KBM-7 (cell line): ENCODE measurements at regions not wholly inside any gene's neighbourhood (a gene's known extent, or its start where the extent isn't known, plus 50 kb on each side); places are given as distances from the start of the nearest gene placed in this dataset.

ENCODE experiments used
- DNase-seq: peaks from one replicate; pipeline ENCODE4 v3.0.0-alpha.2; 2015
- in situ Hi-C: fragments of 300-500 bp; cut with MboI; formaldehyde crosslinking; loops from 2 replicates; pipeline ENCODE4 v1.14.3; 2020; ENCODE audit warnings: low sequenced_read_pairs, low pct_unique_long_range_greater_than_20kb, mixed read lengths

DNA sequence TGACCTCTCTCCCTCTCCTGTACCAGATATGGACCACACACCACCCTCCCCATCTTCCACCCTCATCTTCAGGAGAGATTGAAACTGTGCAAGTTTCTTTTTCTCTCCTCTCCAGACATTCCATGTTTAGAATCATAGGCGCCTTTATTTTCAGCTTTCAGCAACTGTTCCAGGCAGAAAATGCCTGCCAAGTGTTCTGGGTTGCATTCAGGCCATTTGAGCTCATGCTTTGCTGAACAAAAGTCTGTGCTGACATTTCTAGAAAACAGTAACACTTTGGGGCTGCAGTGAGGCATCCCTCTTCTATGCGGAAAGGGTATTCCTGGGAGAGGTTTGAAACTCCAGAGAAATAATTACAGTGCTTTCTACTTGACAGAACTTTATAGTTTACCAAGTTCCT, 361.7 kb downstream of the GPAM start:
- in situ Hi-C loops = no loop called here
- no peak for DNase-seq

DNA sequence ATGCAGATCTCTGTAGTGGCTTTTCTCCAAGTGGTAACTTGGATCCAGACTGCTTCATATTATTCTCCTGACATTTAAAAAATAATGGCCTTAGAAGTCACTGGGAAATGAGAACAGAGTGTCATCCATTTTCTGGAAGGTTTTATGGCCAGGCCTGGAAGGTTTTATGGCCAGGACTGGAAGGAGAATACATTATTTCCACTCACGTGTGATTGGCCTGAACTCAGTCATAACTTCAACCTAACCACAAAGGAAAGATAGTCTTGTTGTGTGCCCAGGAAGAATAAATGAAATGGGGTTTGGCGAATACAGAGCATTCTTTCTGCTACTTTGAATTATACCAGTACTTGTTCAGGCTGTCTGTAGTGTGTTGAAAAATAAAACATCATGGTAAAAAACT, 360.9 kb downstream of the GPAM start:
- in situ Hi-C loops = no loop called here
- no peak for DNase-seq

DNA sequence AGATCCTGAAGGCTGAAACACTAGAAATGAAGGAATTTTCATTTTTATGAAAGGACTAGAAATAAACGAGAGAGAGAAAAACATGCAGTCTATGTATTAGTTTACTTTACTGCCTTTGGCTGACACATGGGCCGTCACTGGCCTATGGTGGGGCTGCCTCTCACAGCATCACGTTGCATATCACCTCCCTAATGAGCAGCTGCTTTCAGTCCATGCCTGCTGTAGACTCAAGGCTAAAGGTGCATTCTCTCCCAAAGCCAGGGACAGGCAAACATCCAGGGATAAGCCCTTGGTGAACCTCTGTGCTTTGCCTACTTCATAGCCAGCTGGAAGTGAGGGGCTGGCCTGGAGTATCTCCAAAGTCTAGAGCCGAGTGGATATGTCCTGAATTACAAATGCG, 359.4 kb downstream of the GPAM start:
- no peak for DNase-seq
- in situ Hi-C loops = no loop called here

DNA sequence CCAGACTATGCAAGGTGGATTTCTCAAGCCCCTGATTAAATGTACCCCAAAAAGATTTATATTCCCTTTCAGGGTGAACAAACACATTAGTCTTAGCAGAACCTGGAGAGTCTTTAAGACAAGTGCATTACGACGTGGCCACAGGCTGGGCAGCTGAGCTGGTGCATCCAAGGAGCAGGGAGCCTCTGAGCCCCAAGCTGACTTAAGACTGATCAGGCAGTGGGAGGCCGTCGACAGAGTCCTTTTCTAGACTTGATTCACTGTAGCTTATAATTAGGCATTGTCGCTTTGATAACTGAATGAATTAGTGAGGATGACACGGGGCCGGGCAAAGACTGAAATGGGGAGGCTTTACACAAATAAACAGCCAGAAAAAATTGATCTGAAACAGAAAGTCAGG, 353.2 kb downstream of the GPAM start:
- no peak for DNase-seq
- in situ Hi-C loops = no loop called here

DNA sequence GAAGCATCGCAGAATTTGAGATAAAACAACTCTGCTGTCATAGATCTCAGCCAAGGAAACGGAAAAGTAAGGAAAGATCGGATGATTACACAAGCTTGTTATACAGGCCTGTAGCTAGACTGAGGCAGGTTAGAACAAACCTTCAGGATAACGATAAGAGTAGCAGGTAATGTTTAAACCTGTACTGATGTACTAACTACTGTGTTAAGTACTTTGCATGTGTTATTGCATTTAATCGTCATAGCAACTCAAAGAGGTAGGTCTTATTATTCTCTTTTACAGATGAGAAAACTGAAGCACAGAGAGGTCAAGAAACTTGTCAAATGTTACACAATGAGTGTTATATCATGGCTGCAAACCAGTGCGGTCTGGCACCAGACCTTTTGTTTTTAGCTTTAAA, 352.5 kb downstream of the GPAM start:
- in situ Hi-C loops = no loop called here
- no peak for DNase-seq

DNA sequence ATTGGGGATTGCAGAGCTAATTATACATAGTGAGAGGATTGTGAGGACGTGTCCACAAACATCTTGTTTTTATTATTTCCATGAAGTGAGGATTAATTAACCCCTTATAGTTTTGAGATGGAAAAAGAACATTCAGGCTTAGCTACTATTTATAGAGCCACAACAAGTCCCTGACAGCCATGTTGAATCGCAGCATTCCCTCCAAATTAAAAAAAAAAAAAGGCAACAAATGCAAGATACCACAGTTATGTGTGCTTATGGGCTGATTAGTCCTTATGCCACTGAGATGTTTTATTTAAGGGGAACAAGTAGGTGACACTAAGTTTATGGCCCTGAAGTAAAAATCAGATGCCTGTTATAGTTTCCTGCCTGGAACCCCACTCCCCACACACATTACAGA, 350.3 kb downstream of the GPAM start:
- in situ Hi-C loops = no loop called here
- DNase-seq = no peak

DNA sequence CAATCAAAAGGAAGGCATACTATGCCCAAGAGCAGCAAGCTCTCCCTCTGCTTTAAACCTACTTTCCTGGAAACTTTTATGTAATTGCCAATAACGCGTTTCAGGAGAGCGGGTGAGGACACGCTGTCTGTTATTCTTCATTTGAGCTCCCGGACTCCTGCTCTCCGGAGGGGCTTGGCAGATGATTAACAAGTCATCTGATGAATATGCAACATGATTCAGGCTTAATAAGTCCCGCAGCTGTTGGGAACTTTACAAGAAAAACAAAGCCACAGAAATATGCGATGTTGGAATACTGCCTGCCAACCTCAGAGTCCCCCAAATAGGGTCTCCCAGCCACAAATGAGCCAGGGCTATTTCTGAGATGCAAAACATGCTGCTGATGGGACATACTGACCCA, 348.0 kb downstream of the GPAM start:
- in situ Hi-C loops = no loop called here
- DNase-seq = no peak

DNA sequence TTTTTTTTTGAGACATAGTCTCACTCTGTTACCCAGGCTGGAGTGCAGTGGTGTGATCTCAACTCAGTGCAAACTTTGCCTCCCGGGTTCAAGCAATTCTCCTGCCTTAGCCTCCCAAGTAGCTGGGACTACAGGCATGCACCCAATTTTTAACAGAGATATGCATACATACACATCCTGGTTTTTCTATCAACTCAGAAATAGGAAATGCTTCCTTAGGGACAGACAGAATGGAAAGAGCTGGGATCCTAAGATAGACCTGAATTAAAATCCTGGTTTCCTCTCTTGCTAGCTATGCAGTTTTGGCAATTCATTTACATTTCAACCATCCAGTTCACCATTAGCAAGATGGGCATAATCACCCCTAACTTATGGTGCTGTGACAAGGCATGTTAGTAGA, 347.5 kb downstream of the GPAM start:
- in situ Hi-C loops = no loop called here
- no peak for DNase-seq

DNA sequence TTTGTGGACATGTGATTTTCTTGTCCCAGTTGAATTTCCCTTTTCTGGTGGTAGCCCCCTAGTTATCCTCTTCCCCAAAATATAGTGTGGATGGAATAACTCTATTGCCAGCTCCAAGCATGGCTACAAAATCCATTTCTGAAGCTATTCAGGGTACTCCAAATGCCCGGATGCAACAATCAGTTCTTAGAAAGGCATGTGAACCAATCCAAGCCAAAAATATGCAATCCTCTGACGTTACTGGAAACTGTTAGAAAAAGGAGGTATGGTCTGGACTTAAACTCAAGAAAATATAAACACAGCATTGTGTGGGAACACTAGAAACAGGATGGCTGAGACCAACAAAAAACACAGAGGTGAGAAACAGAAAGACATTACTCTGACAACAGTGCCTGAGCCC, 347.0 kb downstream of the GPAM start:
- in situ Hi-C loops = no loop called here
- DNase-seq = no peak

DNA sequence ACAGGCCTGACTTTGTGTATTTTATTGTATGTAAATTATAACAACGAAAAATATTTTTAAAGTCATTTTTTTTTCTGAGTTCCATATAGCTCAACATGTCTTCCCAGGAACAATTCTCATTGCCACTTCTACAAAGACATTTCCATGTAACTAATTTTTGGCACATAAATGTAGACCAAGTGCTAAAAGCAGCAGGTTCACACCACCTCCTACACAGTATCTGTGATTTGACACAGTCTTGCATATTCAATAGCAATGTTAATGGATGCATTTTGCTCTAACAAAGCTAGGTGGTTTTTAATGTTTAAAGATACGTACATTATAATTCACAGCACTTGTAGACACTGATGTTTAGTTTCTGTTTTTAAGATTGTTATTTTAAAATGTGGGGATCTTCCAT, 346.5 kb downstream of the GPAM start:
- DNase-seq = no peak
- in situ Hi-C loops = no loop called here

DNA sequence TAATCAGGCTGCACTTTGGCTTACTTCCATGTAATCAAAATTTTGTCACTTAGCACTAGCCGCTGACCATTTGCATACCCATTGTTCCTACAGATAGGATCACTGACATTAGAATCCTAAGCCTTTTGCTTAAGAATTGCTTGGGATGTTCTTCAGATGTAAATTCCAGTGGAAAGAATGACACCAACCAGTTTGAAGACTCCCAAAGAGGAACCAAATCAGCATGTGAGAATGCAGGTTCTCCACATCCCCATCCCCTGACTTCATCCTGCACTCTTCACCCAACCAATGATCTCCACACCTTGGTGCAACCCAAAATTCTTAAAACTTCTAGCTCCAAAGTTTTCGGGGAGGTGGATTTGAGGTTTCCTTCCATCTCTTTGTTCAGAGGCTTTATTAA, 345.6 kb downstream of the GPAM start:
- in situ Hi-C loops = no loop called here
- no peak for DNase-seq

DNA sequence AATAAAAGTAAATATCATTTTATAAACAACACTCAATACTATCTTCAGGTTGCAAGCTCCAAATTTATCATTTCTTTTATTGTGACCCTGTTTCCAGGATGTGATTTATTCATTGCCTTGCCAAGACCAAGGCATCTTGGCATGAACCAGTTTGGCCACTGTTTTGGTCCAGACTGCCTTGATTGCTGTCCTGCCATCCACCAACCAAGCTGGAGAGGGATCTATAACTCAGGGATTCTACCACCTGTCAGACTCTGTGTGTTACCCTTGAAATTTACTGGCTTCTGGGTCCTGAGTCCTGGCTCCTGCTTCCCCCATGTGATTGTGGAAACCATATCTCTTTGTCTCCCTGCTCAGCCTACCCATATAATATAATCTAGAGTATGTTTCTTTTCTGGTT, 343.0 kb downstream of the GPAM start:
- no peak for DNase-seq
- in situ Hi-C loops = no loop called here

DNA sequence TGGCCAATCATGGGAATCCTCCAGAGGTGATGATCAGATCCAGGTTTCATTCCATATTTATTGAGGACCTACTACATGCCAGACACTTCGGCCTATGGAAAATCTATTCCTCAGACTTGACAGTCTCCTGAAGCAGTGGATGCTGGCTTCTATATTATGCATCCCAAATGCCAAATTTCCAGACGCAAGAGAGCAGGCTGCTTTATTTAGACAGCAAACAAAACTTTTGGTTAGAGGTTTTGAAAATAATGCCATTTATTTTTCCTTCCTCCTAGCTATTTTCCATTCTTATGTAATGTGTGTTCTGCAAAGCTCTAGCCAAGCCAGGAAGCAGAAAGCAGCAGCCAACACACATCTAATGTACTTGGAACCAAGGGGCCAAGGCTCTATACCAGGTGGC, 330.8 kb downstream of the GPAM start:
- in situ Hi-C loops = no loop called here

DNA sequence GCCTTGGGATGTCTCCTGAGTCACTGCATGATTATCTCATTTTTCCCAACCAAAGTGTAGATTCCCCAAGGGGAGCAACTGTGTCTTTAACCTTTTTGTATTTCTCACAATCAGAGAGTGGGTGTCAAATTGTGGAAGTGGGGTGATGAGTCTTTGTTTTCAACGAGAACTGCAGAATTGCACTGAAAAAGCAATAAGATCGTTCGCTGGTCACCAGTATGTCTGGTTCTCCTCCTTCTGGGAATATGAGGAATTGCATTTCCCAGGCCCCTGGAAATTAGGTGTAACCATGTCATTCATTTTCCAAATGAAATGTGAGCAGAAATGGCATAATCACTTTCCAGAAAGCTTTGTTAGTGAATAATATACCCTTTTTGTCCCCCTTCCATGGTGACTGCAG, 326.9 kb downstream of the GPAM start:
- in situ Hi-C loops = no loop called here
- no peak for DNase-seq

More for the DNA sequence above, 330.8 kb downstream of the GPAM start:
- DNase-seq = no peak

DNA sequence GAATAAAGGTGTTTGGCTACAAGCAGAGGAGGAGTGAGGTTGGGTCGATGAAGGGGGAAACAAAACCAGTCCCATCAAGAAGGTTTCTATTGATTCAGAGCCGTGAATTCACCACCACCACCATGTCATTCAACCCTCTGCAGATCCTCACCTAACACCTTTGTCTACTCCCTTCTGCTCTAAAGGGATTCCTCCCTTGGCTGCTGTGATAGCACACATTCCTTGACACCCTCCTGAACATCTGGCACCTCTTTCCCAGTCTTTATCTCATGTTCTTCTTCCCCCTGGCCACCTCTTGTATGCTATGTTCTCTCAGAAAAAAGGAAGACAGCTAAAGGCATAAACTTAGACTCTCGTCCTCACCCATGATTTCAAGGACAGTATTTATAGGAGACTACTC, 318.0 kb downstream of the GPAM start:
- DNase-seq = no peak
- in situ Hi-C loops = no loop called here

DNA sequence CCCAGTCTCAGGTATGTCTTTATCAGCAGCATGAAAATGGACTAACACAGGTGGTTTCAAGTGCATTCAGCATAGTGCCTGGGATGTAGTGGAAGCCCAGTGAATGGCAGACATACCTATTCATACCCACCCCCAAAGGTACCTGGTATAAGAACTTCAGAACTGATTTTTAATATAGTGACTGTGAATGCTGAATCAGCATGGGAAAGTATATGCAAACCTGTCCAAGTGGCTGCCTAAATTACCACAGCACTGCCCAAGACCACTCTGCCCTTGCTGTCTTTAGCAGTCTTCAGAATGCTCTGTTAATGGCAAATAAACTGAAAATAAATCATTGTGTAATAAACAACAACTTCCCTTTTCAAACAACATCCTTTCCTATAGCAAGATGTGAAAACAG, 312.1 kb downstream of the GPAM start:
- in situ Hi-C loops = no loop called here
- DNase-seq = no peak

DNA sequence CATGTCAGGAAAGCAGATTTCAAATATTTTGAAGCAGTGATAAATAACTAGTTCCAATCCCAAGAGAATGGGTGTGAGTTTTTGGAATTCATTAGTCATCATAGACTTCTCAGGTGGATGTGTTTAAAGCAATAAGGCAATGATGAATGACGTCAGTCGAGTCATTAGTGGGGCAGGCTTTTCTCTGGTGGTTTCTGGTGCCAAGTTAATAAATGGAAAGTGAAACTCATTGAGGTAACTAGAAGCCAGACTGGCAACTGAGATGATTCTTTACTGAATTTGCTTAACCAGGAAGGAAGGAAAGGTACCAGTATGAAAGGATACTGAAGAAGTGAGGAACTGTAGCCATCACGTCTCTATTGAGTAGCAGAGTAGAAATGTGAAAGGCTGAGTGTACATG, 311.0 kb downstream of the GPAM start:
- in situ Hi-C loops = no loop called here

DNA sequence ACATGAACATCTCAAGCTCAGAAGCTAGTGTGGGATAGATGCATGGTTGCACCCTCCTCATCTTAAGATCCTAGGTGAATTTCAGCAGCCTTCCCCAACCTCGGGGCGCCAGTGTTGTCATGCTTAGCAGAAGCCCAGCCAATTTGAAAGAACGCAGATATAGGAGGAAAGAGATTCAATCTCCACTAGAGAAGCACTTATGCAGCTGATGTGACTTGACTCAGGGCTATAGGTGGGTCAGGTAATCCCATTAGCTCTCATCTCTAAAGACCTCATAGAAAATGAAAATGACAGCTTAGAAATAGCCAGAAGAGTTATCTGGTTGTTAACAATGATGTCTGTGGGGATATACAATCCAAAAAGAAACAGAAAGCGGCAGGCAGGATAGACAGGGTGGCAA, 310.5 kb downstream of the GPAM start:
- in situ Hi-C loops = no loop called here
- DNase-seq = no peak

More for the DNA sequence above, 311.0 kb downstream of the GPAM start:
- no peak for DNase-seq

DNA sequence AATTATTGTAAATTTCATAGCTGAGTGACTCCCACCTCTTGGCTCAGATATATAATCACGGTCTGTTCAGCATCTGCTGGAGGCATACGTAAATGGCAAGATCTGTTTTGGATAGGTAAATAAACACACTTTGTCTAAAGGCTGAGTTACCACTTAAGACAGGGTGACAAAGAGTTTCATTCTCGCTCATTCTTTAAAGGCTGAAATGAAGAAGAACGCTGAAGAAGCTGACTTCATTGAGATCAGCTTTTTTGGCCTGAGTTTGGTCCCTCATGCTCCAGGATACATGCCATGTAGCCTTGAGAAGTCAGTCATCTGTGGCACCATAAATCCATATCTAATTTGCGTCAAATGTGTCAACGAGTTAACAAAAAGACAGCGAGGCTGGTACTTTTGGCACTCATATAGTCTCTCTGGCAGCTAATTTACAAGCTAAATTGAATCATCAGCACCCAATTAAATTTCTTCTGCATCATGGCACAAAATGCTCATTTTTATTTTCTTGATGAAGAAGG, 309.9 kb downstream of the GPAM start:
- in situ Hi-C loops = no loop called here
- no peak for DNase-seq

DNA sequence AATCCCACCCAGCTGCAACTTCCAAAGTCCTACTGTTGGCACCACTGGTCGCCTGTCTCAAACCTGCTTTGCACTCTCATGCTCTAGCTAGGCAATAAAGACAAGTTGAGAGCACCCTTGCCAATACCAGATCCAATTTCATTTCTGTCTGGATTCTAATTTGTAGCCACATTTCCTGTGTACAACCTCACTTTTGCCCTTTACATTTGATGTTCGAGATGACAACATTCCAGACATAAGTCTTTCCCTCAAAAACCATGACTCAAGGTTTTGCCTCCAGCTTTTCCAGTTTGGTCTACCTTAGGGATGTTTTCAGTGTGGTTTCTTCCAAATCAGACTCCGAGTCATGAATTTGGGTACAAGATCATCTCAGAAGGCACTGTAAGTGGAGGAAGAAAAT, 309.0 kb downstream of the GPAM start:
- in situ Hi-C loops = no loop called here
- DNase-seq = no peak

DNA sequence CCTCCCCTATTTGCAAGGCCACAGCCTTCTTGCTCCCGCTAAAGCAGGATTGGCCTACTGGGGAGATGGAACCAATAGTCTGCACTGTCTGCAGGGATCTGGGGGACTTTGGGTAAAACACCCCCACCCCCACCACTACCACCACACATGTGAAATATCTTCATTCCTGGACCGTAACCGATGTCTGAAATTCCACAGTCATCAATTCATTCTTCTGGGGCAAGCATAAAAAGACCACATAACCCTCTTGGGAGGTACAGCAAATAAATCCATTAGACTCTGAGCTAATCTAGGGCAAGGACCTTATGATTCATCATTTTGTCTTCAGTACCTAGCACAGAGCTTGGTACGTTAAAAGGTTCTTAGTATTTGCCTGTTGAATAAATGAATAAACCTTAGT, 307.8 kb downstream of the GPAM start:
- in situ Hi-C loops = no loop called here

DNA sequence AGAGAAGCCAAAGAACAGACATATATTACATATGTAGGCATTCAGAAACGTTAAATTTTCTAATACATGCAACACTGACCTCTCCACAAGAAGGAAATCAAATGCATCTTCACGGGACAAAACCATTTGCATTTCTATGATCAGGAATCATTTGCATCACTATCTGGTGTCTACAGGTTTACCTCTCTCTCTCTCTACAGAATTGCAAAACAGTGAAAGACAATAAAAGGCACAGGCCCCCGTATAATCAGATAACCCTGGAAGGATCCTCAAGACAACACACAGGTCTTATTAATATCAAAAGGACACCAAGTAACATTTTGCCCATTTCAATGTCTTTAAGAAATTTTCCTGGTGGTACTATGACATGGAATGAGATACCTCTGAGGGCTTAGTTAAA, 306.3 kb downstream of the GPAM start:
- in situ Hi-C loops = no loop called here
- DNase-seq = no peak

More for the DNA sequence above, 307.8 kb downstream of the GPAM start:
- DNase-seq = no peak
